ENCODE measurements at regions not wholly inside any gene's neighbourhood (a gene's known extent, or its start where the extent isn't known, plus 50 kb on each side); places are given as distances from the start of the nearest gene placed in this dataset.
"Not testable (repeated sequence)": the region's sequence is repeated elsewhere in the genome, so short reads cannot be mapped to it uniquely, and the experiment has no call there.

DNA sequence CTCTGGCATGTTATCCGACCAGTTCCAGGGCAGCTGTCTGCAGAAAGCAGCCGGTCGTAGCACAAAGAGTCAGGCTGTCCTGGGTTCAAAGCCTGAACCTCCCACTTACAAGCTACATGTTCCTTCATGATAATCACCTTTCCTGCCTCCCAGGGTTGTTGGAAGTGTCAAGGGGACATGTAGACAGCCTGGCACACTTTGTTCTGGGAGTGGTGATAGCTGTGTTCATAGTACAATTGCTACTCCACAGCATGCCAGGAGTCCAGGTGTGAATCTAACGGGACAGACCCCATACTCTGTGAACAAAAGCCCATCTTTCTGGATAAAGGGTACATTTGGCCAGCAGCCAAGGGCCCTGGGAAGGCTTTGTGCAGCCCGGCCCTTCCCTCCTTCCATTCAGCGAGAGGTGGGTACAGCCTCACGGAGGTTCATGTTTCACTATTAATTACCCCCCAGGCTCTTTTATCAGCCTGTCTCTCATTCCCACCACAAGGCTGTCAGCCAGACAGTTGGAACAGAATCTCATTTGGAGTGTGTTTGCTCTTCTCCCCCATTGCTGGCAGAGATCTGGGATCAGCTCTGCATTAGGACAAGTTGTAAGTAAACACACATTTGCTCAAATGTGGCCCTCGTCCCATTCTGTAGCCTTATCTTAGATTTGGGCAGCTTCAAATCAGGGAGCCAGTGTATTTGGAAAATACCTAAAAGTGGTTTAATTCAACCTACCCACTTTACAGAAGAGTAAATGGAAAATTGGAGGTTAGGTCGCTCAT lies 101.2 kb downstream of the PROP1 start:
- WGBS (ENCODE audit: low lambda C conversion rate) = 95% methylated on average over 2 of the region's 9 CpGs
- H3K9me3 ChIP-seq (ENCODE audit: low read length); FAIRE-seq; CTCF ChIA-PET (ENCODE audit: low intra/inter-chr PET ratio, low total read pairs); BruUV-seq (replicated peaks); H3K27me3 ChIP-seq (ENCODE audit: control insufficient read depth in 1 of 2, insufficient read depth in 2 of 2, low read length in 2 of 2); POLR2A ChIA-PET; ATAC-seq; intact Hi-C loops (cut with micrococcal nuclease; ENCODE audit: unreplicated experiment); H4K20me1 ChIP-seq (ENCODE audit: insufficient read depth, low read length); H3K4me2 ChIP-seq (ENCODE audit: low read depth, low read length); in situ Hi-C loops (cut with HindIII; ENCODE audit: extremely low pct_ligation_motif_present, low pct_unique_long_range_greater_than_20kb); H2AFZ ChIP-seq (ENCODE audit: low read length); H3K4me1 ChIP-seq (ENCODE audit: insufficient read depth, low read length); H3K79me2 ChIP-seq (ENCODE audit: insufficient read depth, low read length); H3K36me3 ChIP-seq (replicated peaks in 1 of 2; ENCODE audit: control insufficient read depth in 1 of 2, insufficient read depth in 2 of 2, low read length in 2 of 2); H3K4me3 ChIP-seq (replicated peaks in 1 of 3; ENCODE audit: insufficient read depth in 1 of 3, low read depth in 2 of 3, low read length in 3 of 3); H3K27ac ChIP-seq (ENCODE audit: extremely low read length, insufficient read depth, low read length); H3K9ac ChIP-seq (ENCODE audit: insufficient read depth, low read depth, low read length); DNase-seq (ENCODE audit: low spot score): not testable (repeated sequence)

DNA sequence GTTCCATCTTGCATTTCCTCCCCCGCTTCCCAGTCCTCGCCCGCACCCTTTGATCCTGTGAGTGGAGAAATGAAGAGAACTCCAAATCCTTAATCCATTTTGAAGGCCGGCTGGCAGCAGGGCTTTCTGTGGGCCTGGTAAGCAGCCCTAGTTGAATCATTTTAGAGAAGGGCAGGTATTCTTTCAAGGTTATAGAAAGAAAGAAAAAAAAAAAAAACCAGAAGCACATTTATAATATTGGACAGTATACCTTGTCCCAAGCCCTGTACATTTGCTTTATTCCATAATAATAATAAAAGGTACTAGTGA lies 103.7 kb downstream of the PROP1 start:
- POLR2A ChIA-PET; H3K9me3 ChIP-seq (ENCODE audit: low read length); intact Hi-C loops (cut with micrococcal nuclease; ENCODE audit: unreplicated experiment); H3K27me3 ChIP-seq (ENCODE audit: control insufficient read depth in 1 of 2, insufficient read depth in 2 of 2, low read length in 2 of 2); FAIRE-seq; ATAC-seq; H3K36me3 ChIP-seq (replicated peaks in 1 of 2; ENCODE audit: control insufficient read depth in 1 of 2, insufficient read depth in 2 of 2, low read length in 2 of 2); H3K4me1 ChIP-seq (ENCODE audit: insufficient read depth, low read length); DNase-seq (ENCODE audit: low spot score); H3K4me2 ChIP-seq (ENCODE audit: low read depth, low read length); CTCF ChIA-PET (ENCODE audit: low intra/inter-chr PET ratio, low total read pairs); H3K4me3 ChIP-seq (replicated peaks in 1 of 3; ENCODE audit: insufficient read depth in 1 of 3, low read depth in 2 of 3, low read length in 3 of 3); H4K20me1 ChIP-seq (ENCODE audit: insufficient read depth, low read length); in situ Hi-C loops (cut with HindIII; ENCODE audit: extremely low pct_ligation_motif_present, low pct_unique_long_range_greater_than_20kb); H3K79me2 ChIP-seq (ENCODE audit: insufficient read depth, low read length); H2AFZ ChIP-seq (ENCODE audit: low read length); H3K27ac ChIP-seq (ENCODE audit: extremely low read length, insufficient read depth, low read length); H3K9ac ChIP-seq (ENCODE audit: insufficient read depth, low read depth, low read length); BruUV-seq (replicated peaks): not testable (repeated sequence)
- WGBS (ENCODE audit: low lambda C conversion rate) = 96% methylated on average over 4 of the region's 4 CpGs
